ENCODE measurements at regions not wholly inside any gene's neighbourhood (a gene's known extent, or its start where the extent isn't known, plus 50 kb on each side); places are given as distances from the start of the nearest gene placed in this dataset.
"Not testable (repeated sequence)": the region's sequence is repeated elsewhere in the genome, so short reads cannot be mapped to it uniquely, and the experiment has no call there.

GRCh38 chr4:115548123-115548522 is 434.7 kb upstream of the NDST4 start:
- H3K4me3 ChIP-seq, result no peak overlapping the region
- 85 to 87% methylated on average over 2 of the region's 2 CpGs for WGBS, 2 donors
- no peaks in the 10 kb centered on the region for H3K27me3 ChIP-seq
- TF ChIP-seq CTCF (IDR thresholded peaks at IDR 0.05) (no peak), POLR2A (IDR thresholded peaks at IDR 0.05) (no peak)
- H3K36me3 ChIP-seq (ENCODE audit: low read depth, missing control alignments), result no peaks in the 10 kb centered on the region
- DNase-seq, result no peak
- no peaks in the 10 kb centered on the region for H3K9me3 ChIP-seq
- no peaks in the 10 kb centered on the region for H3K4me1 ChIP-seq
- no peak overlapping the region for H3K27ac ChIP-seq
- intact Hi-C loops (cut with DNase I; ENCODE audit: low total_unique reads), result no loop called here

GRCh38 chr4:115537387-115537786 is 424.0 kb upstream of the NDST4 start:
- Histone ChIP-seq H3K36me3 (ENCODE audit: low read depth, missing control alignments) (no peaks in the 10 kb centered on the region), H3K27me3 (no peaks in the 10 kb centered on the region), H3K4me3 (no peak overlapping the region), H3K9me3 (no peaks in the 10 kb centered on the region), H3K4me1 (no peaks in the 10 kb centered on the region), H3K27ac (no peak overlapping the region)
- intact Hi-C loops (cut with DNase I; ENCODE audit: low total_unique reads), result no loop called here
- no peak for DNase-seq
- 38 to 46% methylated on average over 2 of the region's 2 CpGs for WGBS, 2 donors
- TF ChIP-seq CTCF (IDR thresholded peaks at IDR 0.05) (no peak), POLR2A (IDR thresholded peaks at IDR 0.05) (no peak)

- 44 to 76% methylated on average over 1 of the region's 1 CpG for WGBS, 2 donors
- H3K4me1 ChIP-seq, result no peaks in the 10 kb centered on the region
- H3K4me3 ChIP-seq, result no peak overlapping the region
- H3K27ac ChIP-seq, result no peak overlapping the region
- DNase-seq, result no peak
- TF ChIP-seq CTCF (IDR thresholded peaks at IDR 0.05), result no peak
- TF ChIP-seq POLR2A (IDR thresholded peaks at IDR 0.05), result no peak
- intact Hi-C loops (cut with DNase I; ENCODE audit: low total_unique reads), result no loop called here
- no peaks in the 10 kb centered on the region for H3K9me3 ChIP-seq
- H3K36me3 ChIP-seq (ENCODE audit: low read depth, missing control alignments), result no peaks in the 10 kb centered on the region
- H3K27me3 ChIP-seq, result no peaks in the 10 kb centered on the region
These were observed 415.7 kb upstream of the NDST4 start for GRCh38 chr4:115529126-115529525.

GRCh38 chr4:115519476-115519875 is 406.1 kb upstream of the NDST4 start:
- H3K4me1 ChIP-seq; intact Hi-C loops (cut with DNase I; ENCODE audit: low total_unique reads); H3K36me3 ChIP-seq (ENCODE audit: low read depth, missing control alignments); H3K9me3 ChIP-seq; H3K27ac ChIP-seq; H3K27me3 ChIP-seq; H3K4me3 ChIP-seq; DNase-seq: not testable (repeated sequence)
- WGBS, 2 donors, result 77 to 94% methylated on average over 3 of the region's 3 CpGs

GRCh38 chr4:115515772-115516171 is 402.4 kb upstream of the NDST4 start:
- 22 to 47% methylated on average over 2 of the region's 2 CpGs for WGBS, 2 donors
- Histone ChIP-seq H3K27me3 (no peaks in the 10 kb centered on the region), H3K4me3 (no peak overlapping the region), H3K27ac (no peak overlapping the region), H3K9me3 (no peaks in the 10 kb centered on the region), H3K36me3 (ENCODE audit: low read depth, missing control alignments) (no peaks in the 10 kb centered on the region), H3K4me1 (no peaks in the 10 kb centered on the region)
- DNase-seq, result no peak
- intact Hi-C loops (cut with DNase I; ENCODE audit: low total_unique reads), result no loop called here
- TF ChIP-seq CTCF (IDR thresholded peaks at IDR 0.05), result no peak
- TF ChIP-seq POLR2A (IDR thresholded peaks at IDR 0.05), result no peak
